B cell (primary cell): ENCODE measurements at regions not wholly inside any gene's neighbourhood (a gene's known extent, or its start where the extent isn't known, plus 50 kb on each side); places are given as distances from the start of the nearest gene placed in this dataset.

Source experiments
- ATAC-seq: fragments of 200-7000 bp; cut with Tn5 transposase; one replicate; pipeline ENCODE4 v1.10.0; 2021; ENCODE audit warnings: low read depth, mild to moderate bottlenecking, moderate number of reproducible peaks, moderate library complexity
- CTCF ChIA-PET: fragments of 350-600 bp; sonication (Branson Sonifier 250); formaldehyde crosslinking; loops from one replicate; lab custom pipeline; 2021; ENCODE audit warnings: antibody characterized with exemption, inconsistent platforms; lab: Charles Lee
- POLR2A ChIA-PET: fragments of 350-600 bp; sonication (Branson Sonifier 250); formaldehyde crosslinking; loops from one replicate; lab custom pipeline; 2021; ENCODE audit warnings: antibody characterized with exemption; lab: Charles Lee
- DNase-seq: peaks from one replicate; pipeline ENCODE4 v3.0.0; 2013
- H2AFZ ChIP-seq: 2 replicates; pipeline ENCODE4 v1.6.1; 2012; ENCODE audit warnings: mild to moderate bottlenecking, low read depth, low read length; ENCODE audit not compliant: insufficient read depth, poor library complexity, severe bottlenecking
- H3K27ac ChIP-seq, 2 donors: 1 replicate in 1 of 2; 2 replicates in 1 of 2; pipeline ENCODE4 v1.5.1; 2012 to 2013; ENCODE audit warnings: low read length in 2 of 2, mild to moderate bottlenecking in 2 of 2, moderate library complexity in 1 of 2
- H3K27me3 ChIP-seq, 4 experiments: fragments of 200-600 bp in 1 of 4; sonication (generic) in 1 of 4; replicated peaks in 1 of 4; 1 replicate in 2 of 4; 2 replicates in 2 of 4; pipeline versions ENCODE4 v1.6.1 to v1.7.0; 2013 to 2016; ENCODE audit warnings: low read length in 3 of 4, mild to moderate bottlenecking in 2 of 4, mixed read lengths in 1 of 4, moderate library complexity in 1 of 4; ENCODE audit not compliant: insufficient read depth in 4 of 4, control insufficient read depth in 3 of 4; ENCODE audit errors: control extremely low read depth in 1 of 4
- H3K36me3 ChIP-seq, 2 experiments: replicated peaks in 1 of 2; 1 replicate in 1 of 2; 2 replicates in 1 of 2; pipeline versions ENCODE4 v1.6.1 to v1.7.1; 2013; ENCODE audit warnings: low read length in 1 of 2; ENCODE audit not compliant: insufficient read depth in 2 of 2, control insufficient read depth in 1 of 2; ENCODE audit errors: control extremely low read depth in 1 of 2, extremely low read depth in 1 of 2
- H3K4me1 ChIP-seq, 2 donors: fragments of 200-600 bp in 1 of 2; sonication (generic) in 1 of 2; 1 replicate in 1 of 2; 2 replicates in 1 of 2; pipeline versions ENCODE4 v1.5.1 to v1.6.1; 2013 to 2017; ENCODE audit warnings: low read length in 2 of 2; ENCODE audit not compliant: control insufficient read depth in 2 of 2, insufficient read depth in 2 of 2
- H3K4me2 ChIP-seq: replicated peaks from 2 replicates; pipeline ENCODE3; 2012; ENCODE audit warnings: mild to moderate bottlenecking, low read depth, low read length; ENCODE audit not compliant: poor library complexity, severe bottlenecking
- H3K4me3 ChIP-seq, 5 experiments: fragments of 200-600 bp in 1 of 5; sonication (generic) in 1 of 5; 1 replicate in 3 of 5; 2 replicates in 2 of 5; pipeline versions ENCODE4 v1.5.1 to v1.7.0; 2011 to 2016; ENCODE audit warnings: low read length in 4 of 5, mild to moderate bottlenecking in 4 of 5, low read depth in 2 of 5, control low read depth in 1 of 5, moderate library complexity in 1 of 5; ENCODE audit not compliant: insufficient read depth in 1 of 5; ENCODE audit errors: control extremely low read depth in 1 of 5, extremely low read depth in 1 of 5
- H3K79me2 ChIP-seq: fragments of 200-600 bp; sonication (generic); one replicate; pipeline ENCODE4 v1.6.0; 2016; ENCODE audit warnings: low read length; ENCODE audit not compliant: control insufficient read depth, insufficient read depth
- H3K9ac ChIP-seq: fragments of 200-600 bp; sonication (generic); 2 replicates; pipeline ENCODE4 v1.6.1; 2017; ENCODE audit warnings: mild to moderate bottlenecking, low read length, moderate library complexity
- H3K9me3 ChIP-seq, 3 donors: one replicate each; pipeline versions ENCODE4 v1.6.1 to v1.7.1; 2013; ENCODE audit warnings: low read length in 2 of 3; ENCODE audit not compliant: control insufficient read depth in 2 of 3, insufficient read depth in 1 of 3; ENCODE audit errors: control extremely low read depth in 1 of 3
- H4K20me1 ChIP-seq: 2 replicates; pipeline ENCODE4 v1.6.0; 2012; ENCODE audit warnings: mild to moderate bottlenecking, low read length; ENCODE audit not compliant: insufficient read depth, control insufficient read depth, poor library complexity, severe bottlenecking
- H3K27ac Mint-ChIP-seq: one replicate; pipeline ENCODE4 v1.8.0; 2021; ENCODE audit warnings: mixed read lengths
- H3K27me3 Mint-ChIP-seq: one replicate; pipeline ENCODE4 v1.8.0; 2021; ENCODE audit warnings: mixed read lengths
- H3K4me1 Mint-ChIP-seq: one replicate; pipeline ENCODE4 v1.8.0; 2021; ENCODE audit warnings: mixed read lengths
- H3K4me3 Mint-ChIP-seq: one replicate; pipeline ENCODE4 v1.8.0; 2021; ENCODE audit warnings: mixed read lengths
- H3K9me3 Mint-ChIP-seq: one replicate; pipeline ENCODE4 v1.8.0; 2022; ENCODE audit warnings: mixed read lengths; ENCODE audit not compliant: insufficient read depth
- EZH2 ChIP-seq: IDR thresholded peaks from 2 replicates; pipeline ENCODE4 v1.6.1; 2012; ENCODE audit warnings: borderline replicate concordance, low read depth, mild to moderate bottlenecking, moderate library complexity, low read length; ENCODE audit not compliant: insufficient read depth, poor library complexity, severe bottlenecking
- WGBS: methylation state at CpG from one replicate; pipeline ENCODE4 v1.1.5; 2013; ENCODE audit warnings: missing lambda C conversion rate; ENCODE audit not compliant: insufficient coverage; 5-methylcytosine and 5-hydroxymethylcytosine counted together
- intact Hi-C: fragments of 100-400 bp; cut with micrococcal nuclease; formaldehyde crosslinking; loops from one replicate; pipeline ENCODE4 v1.10.0; 2022
- TF ChIP-seq, protein P1 (sequence below): fragments of 200-600 bp; IDR thresholded peaks from one replicate; pipeline ENCODE4 v1.8.0; 2022; ENCODE audit warnings: antibody characterized with exemption, mild to moderate bottlenecking

DNA sequence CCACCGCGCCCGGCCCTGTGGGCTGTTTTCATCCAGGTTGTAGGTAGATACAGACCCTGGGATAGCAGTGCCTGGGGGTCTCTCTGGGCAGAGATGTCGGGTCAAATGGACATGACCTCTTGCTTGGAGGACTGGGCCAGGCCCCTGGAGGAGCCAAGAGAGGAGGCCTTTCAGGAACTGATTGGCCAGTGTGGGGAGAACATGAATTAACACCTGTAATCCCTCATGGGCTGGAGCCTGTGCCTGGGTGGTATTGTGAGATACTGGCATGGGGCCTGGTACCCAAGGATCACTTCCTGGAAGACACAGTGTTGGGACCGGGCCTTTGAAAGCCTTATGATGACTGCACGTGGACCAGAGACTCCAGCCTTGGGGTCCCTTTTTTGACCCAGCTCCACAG is 158.7 kb upstream of the SKOR2 start:
- Histone ChIP-seq H2AFZ (no peak overlapping the region), H4K20me1 (no peaks in the 10 kb centered on the region), H3K9ac (no peak overlapping the region), H3K9me3 (peaks cover 0 to 4% (median 0%) of the 10 kb centered on the region in 3 donors), H3K4me2 (no peak overlapping the region), H3K4me3 (no peak overlapping the region), H3K79me2 (no peaks in the 10 kb centered on the region), H3K27ac (no peak overlapping the region), H3K36me3 (no peaks in the 10 kb centered on the region), H3K27me3 (peaks cover 0 to 13% (median 0%) of the 10 kb centered on the region in 4 experiments), H3K4me1 (no peaks in the 10 kb centered on the region)
- no peak overlapping the region for H3K4me3 Mint-ChIP-seq
- TF ChIP-seq, protein P1, sequence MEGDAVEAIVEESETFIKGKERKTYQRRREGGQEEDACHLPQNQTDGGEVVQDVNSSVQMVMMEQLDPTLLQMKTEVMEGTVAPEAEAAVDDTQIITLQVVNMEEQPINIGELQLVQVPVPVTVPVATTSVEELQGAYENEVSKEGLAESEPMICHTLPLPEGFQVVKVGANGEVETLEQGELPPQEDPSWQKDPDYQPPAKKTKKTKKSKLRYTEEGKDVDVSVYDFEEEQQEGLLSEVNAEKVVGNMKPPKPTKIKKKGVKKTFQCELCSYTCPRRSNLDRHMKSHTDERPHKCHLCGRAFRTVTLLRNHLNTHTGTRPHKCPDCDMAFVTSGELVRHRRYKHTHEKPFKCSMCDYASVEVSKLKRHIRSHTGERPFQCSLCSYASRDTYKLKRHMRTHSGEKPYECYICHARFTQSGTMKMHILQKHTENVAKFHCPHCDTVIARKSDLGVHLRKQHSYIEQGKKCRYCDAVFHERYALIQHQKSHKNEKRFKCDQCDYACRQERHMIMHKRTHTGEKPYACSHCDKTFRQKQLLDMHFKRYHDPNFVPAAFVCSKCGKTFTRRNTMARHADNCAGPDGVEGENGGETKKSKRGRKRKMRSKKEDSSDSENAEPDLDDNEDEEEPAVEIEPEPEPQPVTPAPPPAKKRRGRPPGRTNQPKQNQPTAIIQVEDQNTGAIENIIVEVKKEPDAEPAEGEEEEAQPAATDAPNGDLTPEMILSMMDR = no peak
- ChIA-PET CTCF (interaction anchor here (0.6 kb wide), 1 partner anchor 1439 kb away, joined by 3 read pairs; no protein-coding TSS in a partner anchor), POLR2A (no interaction called here)
- H3K4me1 Mint-ChIP-seq = no peaks in the 10 kb centered on the region
- H3K9me3 Mint-ChIP-seq = peaks cover 3% of the 10 kb centered on the region
- peaks cover 26% of the 10 kb centered on the region for H3K27me3 Mint-ChIP-seq
- intact Hi-C loops = no loop called here
- WGBS = 88% methylated on average over 5 of the region's 6 CpGs
- no peak for DNase-seq
- ATAC-seq = no peak
- no peak overlapping the region for H3K27ac Mint-ChIP-seq

DNA sequence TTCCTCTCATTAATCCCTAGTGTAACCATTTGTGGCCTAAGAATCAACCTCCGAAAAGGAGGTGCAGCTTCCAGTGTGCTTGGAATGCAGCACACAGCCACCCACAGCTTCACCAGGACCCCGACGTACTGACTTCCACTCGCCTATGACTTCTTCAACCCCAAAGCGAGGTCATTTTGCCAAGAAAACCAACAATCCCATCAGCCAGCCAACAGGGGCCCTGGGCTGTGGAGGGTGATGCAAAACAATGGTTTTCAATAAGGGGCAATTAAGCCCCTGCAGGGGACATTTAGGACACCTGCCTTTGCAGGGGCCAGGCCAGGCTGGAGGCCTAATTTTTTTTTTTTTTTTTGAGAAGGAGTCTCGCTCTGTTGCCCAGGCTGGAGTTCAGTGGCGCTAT is 158.1 kb upstream of the SKOR2 start:
- no peak for ATAC-seq
- Mint-ChIP-seq H3K4me1 (no peaks in the 10 kb centered on the region), H3K27me3 (peaks cover 20% of the 10 kb centered on the region), H3K9me3 (peaks cover 3% of the 10 kb centered on the region), H3K4me3 (no peak overlapping the region), H3K27ac (no peak overlapping the region)
- WGBS = 90% methylated on average over 4 of the region's 7 CpGs
- Histone ChIP-seq H3K27me3 (peaks cover 0 to 13% (median 0%) of the 10 kb centered on the region in 4 experiments), H2AFZ (no peak overlapping the region), H3K4me1 (no peaks in the 10 kb centered on the region), H3K36me3 (no peaks in the 10 kb centered on the region), H3K27ac (no peak overlapping the region), H3K4me2 (no peak overlapping the region), H3K79me2 (no peaks in the 10 kb centered on the region), H3K9me3 (peaks cover 0 to 4% (median 0%) of the 10 kb centered on the region in 3 donors), H3K9ac (no peak overlapping the region), H3K4me3 (no peak overlapping the region), H4K20me1 (no peaks in the 10 kb centered on the region)
- intact Hi-C loops = no loop called here
- DNase-seq = no peak
- ChIA-PET CTCF (no interaction called here), POLR2A (no interaction called here)
- TF ChIP-seq, protein P1 = no peak
- no peak for TF ChIP-seq EZH2
